Neural cell (in vitro differentiated cells): ENCODE measurements at regions not wholly inside any gene's neighbourhood (a gene's known extent, or its start where the extent isn't known, plus 50 kb on each side); places are given as distances from the start of the nearest gene placed in this dataset.

Experiments used
- H2AFZ ChIP-seq: fragments of 200-600, 300-800 bp; sonication (generic), shearing (Covaris generic); 2 replicates; pipeline ENCODE4 v1.6.0; 2014; ENCODE audit warnings: low read depth, mild to moderate bottlenecking, antibody characterized with exemption, low read length, moderate library complexity
- H3F3A ChIP-seq: fragments of 200-600 bp; shearing (Covaris generic); 2 replicates; pipeline ENCODE4 v1.6.1; 2016; ENCODE audit warnings: mild to moderate bottlenecking, moderate library complexity, mixed read lengths, antibody characterized with exemption, low read length; ENCODE audit not compliant: insufficient read depth, poor library complexity, severe bottlenecking
- H3K27ac ChIP-seq: fragments of 200-600, 300-800 bp; sonication (generic), shearing (Covaris generic); 2 replicates; pipeline ENCODE4 v1.5.1; 2014; ENCODE audit warnings: mild to moderate bottlenecking, low read length, moderate library complexity
- H3K27me3 ChIP-seq: fragments of 300-800, 200-600 bp; sonication (generic), shearing (Covaris generic); 2 replicates; pipeline ENCODE4 v1.6.0; 2014; ENCODE audit warnings: mild to moderate bottlenecking, low read depth, low read length, moderate library complexity; ENCODE audit not compliant: insufficient read depth
- H3K36me3 ChIP-seq: fragments of 300-800, 200-600 bp; sonication (generic), shearing (Covaris generic); 2 replicates; pipeline ENCODE4 v1.5.1; 2014; ENCODE audit warnings: mild to moderate bottlenecking, antibody characterized with exemption, low read length, moderate library complexity; ENCODE audit not compliant: insufficient read depth
- H3K4me2 ChIP-seq: fragments of 300-800, 200-600 bp; sonication (generic), shearing (Covaris generic); 2 replicates; pipeline ENCODE4 v1.6.0; 2014; ENCODE audit warnings: mild to moderate bottlenecking, low read length
- H3K4me3 ChIP-seq: fragments of 300-800, 200-600 bp; sonication (generic), shearing (Covaris generic); 2 replicates; pipeline ENCODE4 v1.5.1; 2014; ENCODE audit warnings: mild to moderate bottlenecking, low read length, moderate library complexity
- H3K79me2 ChIP-seq: fragments of 200-600 bp; shearing (Covaris generic); replicated peaks from 2 replicates; pipeline ENCODE4 v1.6.0; 2014; ENCODE audit warnings: mild to moderate bottlenecking, low read length, moderate library complexity; ENCODE audit not compliant: insufficient read depth
- H3K9ac ChIP-seq: fragments of 300-800, 200-600 bp; sonication (generic), shearing (Covaris generic); 2 replicates; pipeline ENCODE4 v1.6.1; 2016; ENCODE audit warnings: mild to moderate bottlenecking, low read length, mixed read lengths
- H3K9me2 ChIP-seq: fragments of 200-600 bp; shearing (Covaris generic); 2 replicates; pipeline ENCODE4 v1.6.1; 2016; ENCODE audit warnings: mild to moderate bottlenecking, low read length, mixed read lengths; ENCODE audit not compliant: insufficient read depth
- H3K9me3 ChIP-seq: fragments of 200-600, 300-800 bp; sonication (generic), shearing (Covaris generic); 2 replicates; pipeline ENCODE4 v1.6.1; 2016; ENCODE audit warnings: mild to moderate bottlenecking, mixed run types, low read length, moderate library complexity, mixed read lengths
- H4K20me1 ChIP-seq: fragments of 200-600 bp; shearing (Covaris generic); 2 replicates; pipeline ENCODE4 v1.6.1; 2016; ENCODE audit warnings: mild to moderate bottlenecking, mixed run types; ENCODE audit not compliant: insufficient read depth
- CTCF ChIP-seq: fragments of 450-650 bp; IDR thresholded peaks from 2 replicates; pipeline ENCODE4 v1.5.1; 2014; ENCODE audit warnings: antibody characterized with exemption, mild to moderate bottlenecking, moderate library complexity; ENCODE audit not compliant: poor library complexity, severe bottlenecking
- EP300 ChIP-seq: fragments of 450-650 bp; conservative IDR thresholded peaks from 2 replicates; pipeline ENCODE4 v1.6.1; 2014; ENCODE audit warnings: antibody characterized with exemption, mild to moderate bottlenecking, moderate library complexity; ENCODE audit not compliant: poor library complexity, severe bottlenecking
- EZH2 ChIP-seq: fragments of 200-600, 300-800 bp; shearing (Covaris generic), sonication (generic); IDR thresholded peaks from 2 replicates; pipeline ENCODE4 v1.6.1; 2014; ENCODE audit warnings: antibody characterized with exemption, low read length, borderline replicate concordance, mild to moderate bottlenecking; ENCODE audit not compliant: insufficient read depth, poor library complexity, severe bottlenecking
- MXI1 ChIP-seq: fragments of 450-650 bp; conservative IDR thresholded peaks from 2 replicates; pipeline ENCODE4 v1.6.1; 2014; ENCODE audit warnings: antibody characterized with exemption, mild to moderate bottlenecking; ENCODE audit not compliant: poor library complexity, severe bottlenecking
- POLR2AphosphoS5 ChIP-seq: IDR thresholded peaks from 2 replicates; pipeline ENCODE4 v1.6.1; 2012
- RAD21 ChIP-seq: fragments of 450-650 bp; conservative IDR thresholded peaks from 2 replicates; pipeline ENCODE4 v1.6.1; 2014; ENCODE audit warnings: antibody characterized with exemption, mild to moderate bottlenecking, moderate library complexity
- REST ChIP-seq: IDR thresholded peaks from 2 replicates; pipeline ENCODE4 v1.6.1; 2012; ENCODE audit warnings: borderline replicate concordance
- SMC3 ChIP-seq: fragments of 450-650 bp; conservative IDR thresholded peaks from 2 replicates; pipeline ENCODE4 v1.6.1; 2014; ENCODE audit warnings: antibody characterized with exemption, mild to moderate bottlenecking, moderate library complexity; ENCODE audit not compliant: poor library complexity
- TAF1 ChIP-seq: IDR thresholded peaks from 2 replicates; pipeline ENCODE4 v1.6.1; 2012; ENCODE audit warnings: low read depth

- peak; percentile 40 for TF ChIP-seq REST
- no peak for TF ChIP-seq EP300
- no peak for TF ChIP-seq CTCF
- Histone ChIP-seq H3K27ac (no peak overlapping the region), H3K79me2 (no peaks in the 10 kb centered on the region), H3K4me2 (no peak overlapping the region), H3K27me3 (no peaks in the 10 kb centered on the region), H3K9ac (no peak overlapping the region), H4K20me1 (no peaks in the 10 kb centered on the region), H3K9me2 (no peaks in the 10 kb centered on the region), H3K36me3 (no peaks in the 10 kb centered on the region), H3F3A (no peaks in the 10 kb centered on the region), H3K4me3 (no peak overlapping the region), H2AFZ (no peak overlapping the region), H3K9me3 (no peaks in the 10 kb centered on the region)
Measured at GRCh38 chr9:24939109-24939850, 393.6 kb upstream of the IZUMO3 start.

- no peaks in the 10 kb centered on the region for H3K9me2 ChIP-seq
- no peak overlapping the region for H3K9ac ChIP-seq
- peaks cover 3% of the 10 kb centered on the region for H3F3A ChIP-seq
- H3K36me3 ChIP-seq = no peaks in the 10 kb centered on the region
- H3K4me2 ChIP-seq = no peak overlapping the region
- H3K9me3 ChIP-seq = no peaks in the 10 kb centered on the region
- no peaks in the 10 kb centered on the region for H4K20me1 ChIP-seq
- H2AFZ ChIP-seq = no peak overlapping the region
- no peaks in the 10 kb centered on the region for H3K27me3 ChIP-seq
- no peak overlapping the region for H3K4me3 ChIP-seq
- H3K27ac ChIP-seq = no peak overlapping the region
- H3K79me2 ChIP-seq = no peaks in the 10 kb centered on the region
- TF ChIP-seq REST (no peak), TAF1 (no peak), RAD21 (no peak), POLR2AphosphoS5 (no peak), CTCF (no peak), MXI1 (no peak), EP300 (no peak), SMC3 (no peak), EZH2 (no peak)
Measured at GRCh38 chr9:24936117-24936516, 390.4 kb upstream of the IZUMO3 start.
